Kidney epithelial cell (primary cell): ENCODE measurements at regions not wholly inside any gene's neighbourhood (a gene's known extent, or its start where the extent isn't known, plus 50 kb on each side); places are given as distances from the start of the nearest gene placed in this dataset.

Experiments used
- DNase-seq: peaks from one replicate; pipeline ENCODE4 v3.0.0-alpha.2; 2010; ENCODE audit warnings: low read depth
- H3K27me3 ChIP-seq: 2 replicates; pipeline ENCODE4 v1.6.0; 2011; ENCODE audit warnings: low read length; ENCODE audit not compliant: control insufficient read depth, insufficient read depth
- H3K36me3 ChIP-seq: 2 replicates; pipeline ENCODE4 v1.5.1; 2011; ENCODE audit warnings: low read length; ENCODE audit not compliant: control insufficient read depth, insufficient read depth
- H3K4me3 ChIP-seq: 2 replicates; pipeline ENCODE4 v1.5.1; 2011; ENCODE audit warnings: low read depth, mild to moderate bottlenecking, control low read depth, low read length
- TF ChIP-seq, protein P1 (sequence below): IDR thresholded peaks from 2 replicates; pipeline ENCODE4 v1.5.1; 2011; ENCODE audit warnings: mild to moderate bottlenecking, moderate library complexity, low read length, control low read depth, inconsistent platforms; ENCODE audit not compliant: insufficient read depth, poor library complexity, severe bottlenecking

DNA sequence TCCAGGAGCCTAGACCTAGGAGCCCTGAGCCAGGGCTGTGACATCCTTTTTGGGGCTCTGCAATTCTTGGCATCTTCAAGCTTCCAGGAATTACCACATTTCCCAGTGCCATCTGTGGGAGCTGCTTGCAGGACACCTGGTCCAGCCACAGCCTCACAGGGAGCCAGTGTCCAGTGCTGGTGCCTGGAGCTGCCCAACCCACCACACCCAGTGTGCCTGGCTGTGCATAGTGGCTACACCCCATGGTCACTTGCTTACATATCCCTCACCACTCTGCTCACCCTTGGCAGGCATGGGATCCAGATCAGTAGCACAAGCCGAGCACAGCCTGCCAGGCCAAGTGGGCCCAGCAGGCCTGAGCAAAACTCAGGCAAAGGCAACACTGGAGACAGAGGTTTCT lies 2151.4 kb upstream of the PCDH20 start:
- no peaks in the 10 kb centered on the region for H3K36me3 ChIP-seq
- H3K4me3 ChIP-seq: no peak overlapping the region
- no peak for DNase-seq
- TF ChIP-seq, protein P1, sequence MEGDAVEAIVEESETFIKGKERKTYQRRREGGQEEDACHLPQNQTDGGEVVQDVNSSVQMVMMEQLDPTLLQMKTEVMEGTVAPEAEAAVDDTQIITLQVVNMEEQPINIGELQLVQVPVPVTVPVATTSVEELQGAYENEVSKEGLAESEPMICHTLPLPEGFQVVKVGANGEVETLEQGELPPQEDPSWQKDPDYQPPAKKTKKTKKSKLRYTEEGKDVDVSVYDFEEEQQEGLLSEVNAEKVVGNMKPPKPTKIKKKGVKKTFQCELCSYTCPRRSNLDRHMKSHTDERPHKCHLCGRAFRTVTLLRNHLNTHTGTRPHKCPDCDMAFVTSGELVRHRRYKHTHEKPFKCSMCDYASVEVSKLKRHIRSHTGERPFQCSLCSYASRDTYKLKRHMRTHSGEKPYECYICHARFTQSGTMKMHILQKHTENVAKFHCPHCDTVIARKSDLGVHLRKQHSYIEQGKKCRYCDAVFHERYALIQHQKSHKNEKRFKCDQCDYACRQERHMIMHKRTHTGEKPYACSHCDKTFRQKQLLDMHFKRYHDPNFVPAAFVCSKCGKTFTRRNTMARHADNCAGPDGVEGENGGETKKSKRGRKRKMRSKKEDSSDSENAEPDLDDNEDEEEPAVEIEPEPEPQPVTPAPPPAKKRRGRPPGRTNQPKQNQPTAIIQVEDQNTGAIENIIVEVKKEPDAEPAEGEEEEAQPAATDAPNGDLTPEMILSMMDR: no peak
- H3K27me3 ChIP-seq: no peaks in the 10 kb centered on the region

DNA sequence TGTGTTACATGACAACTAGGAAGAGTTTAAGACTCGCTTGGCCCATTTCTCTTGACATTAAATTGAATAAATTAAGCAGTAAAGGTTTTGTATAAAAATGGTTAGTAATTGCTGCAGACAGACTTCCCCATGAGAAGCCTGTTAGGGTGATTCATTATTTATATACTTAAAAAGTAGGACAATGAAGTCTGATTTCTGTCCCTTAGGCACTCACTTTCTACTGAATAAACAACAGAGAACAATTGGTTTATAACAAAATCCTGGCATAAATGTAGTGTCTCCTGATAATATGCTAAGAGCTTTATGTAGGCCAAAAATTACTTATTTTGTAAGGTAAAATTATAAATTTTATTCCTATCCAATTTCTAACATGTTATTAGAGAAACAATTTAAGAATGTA lies 2138.5 kb upstream of the PCDH20 start:
- TF ChIP-seq, protein P1: no peak
- DNase-seq: no peak
- no peaks in the 10 kb centered on the region for H3K36me3 ChIP-seq
- no peaks in the 10 kb centered on the region for H3K27me3 ChIP-seq
- H3K4me3 ChIP-seq: no peak overlapping the region

DNA sequence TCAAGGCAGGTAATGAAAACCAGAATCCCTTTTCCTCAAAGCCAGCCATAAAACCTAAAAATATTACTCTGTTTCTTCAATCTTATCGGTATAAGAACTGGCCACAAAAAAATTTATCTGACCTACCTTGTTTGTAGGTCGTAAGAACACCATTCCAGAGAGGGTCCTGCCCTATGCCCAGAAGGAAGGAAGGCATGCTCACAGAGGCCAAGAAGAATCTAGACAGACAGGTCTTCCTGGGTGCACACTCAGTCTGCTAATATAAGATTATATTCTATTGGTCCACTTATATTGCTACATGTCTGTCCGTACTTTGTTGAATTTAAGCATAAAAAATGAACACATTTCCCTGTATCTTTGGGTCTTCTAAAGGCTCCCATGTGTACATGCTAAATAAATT lies 2136.1 kb upstream of the PCDH20 start:
- Histone ChIP-seq H3K4me3 (no peak overlapping the region), H3K36me3 (no peaks in the 10 kb centered on the region), H3K27me3 (no peaks in the 10 kb centered on the region)
- DNase-seq: no peak
- TF ChIP-seq, protein P1: no peak

DNA sequence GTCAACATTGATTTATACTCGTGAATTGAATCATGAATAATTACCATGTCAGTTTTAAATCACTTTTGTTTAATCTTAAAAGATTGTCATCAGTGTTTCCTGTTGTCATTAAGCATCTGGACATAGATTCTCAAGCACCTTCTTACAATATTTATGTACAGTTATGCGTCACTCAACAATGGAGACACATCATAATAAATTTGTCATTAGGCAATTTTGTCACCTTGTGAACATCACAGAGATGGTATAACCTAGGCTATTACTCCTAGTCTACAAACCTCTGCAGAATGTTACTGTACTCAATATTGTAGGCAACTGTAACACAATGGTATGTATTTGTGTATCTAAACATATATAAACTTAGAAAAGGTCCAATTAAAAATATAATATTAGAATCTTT lies 2130.9 kb upstream of the PCDH20 start:
- H3K36me3 ChIP-seq: no peaks in the 10 kb centered on the region
- no peaks in the 10 kb centered on the region for H3K27me3 ChIP-seq
- no peak overlapping the region for H3K4me3 ChIP-seq
- TF ChIP-seq, protein P1: no peak
- DNase-seq: no peak

DNA sequence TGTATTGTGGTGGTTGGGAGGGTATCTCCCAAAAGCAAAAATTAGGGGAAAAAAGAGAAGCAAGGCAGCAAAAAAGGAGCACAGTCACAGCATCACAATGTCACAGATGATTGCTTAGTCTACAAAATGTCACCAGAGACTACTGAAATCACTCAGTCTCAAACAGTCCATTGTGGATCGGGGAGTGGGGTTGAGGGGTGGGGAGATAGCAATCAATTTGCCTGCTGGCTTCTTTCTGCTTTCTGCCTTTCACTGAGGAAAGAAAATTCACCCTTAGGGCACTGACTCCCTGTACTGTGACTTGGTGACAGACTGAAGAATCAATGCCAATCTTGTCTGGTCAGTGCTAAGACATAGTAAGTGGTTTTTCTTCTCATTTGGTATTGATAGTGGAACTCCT lies 2127.1 kb upstream of the PCDH20 start:
- TF ChIP-seq, protein P1: no peak
- no peaks in the 10 kb centered on the region for H3K36me3 ChIP-seq
- DNase-seq: no peak
- H3K4me3 ChIP-seq: no peak overlapping the region
- no peaks in the 10 kb centered on the region for H3K27me3 ChIP-seq

DNA sequence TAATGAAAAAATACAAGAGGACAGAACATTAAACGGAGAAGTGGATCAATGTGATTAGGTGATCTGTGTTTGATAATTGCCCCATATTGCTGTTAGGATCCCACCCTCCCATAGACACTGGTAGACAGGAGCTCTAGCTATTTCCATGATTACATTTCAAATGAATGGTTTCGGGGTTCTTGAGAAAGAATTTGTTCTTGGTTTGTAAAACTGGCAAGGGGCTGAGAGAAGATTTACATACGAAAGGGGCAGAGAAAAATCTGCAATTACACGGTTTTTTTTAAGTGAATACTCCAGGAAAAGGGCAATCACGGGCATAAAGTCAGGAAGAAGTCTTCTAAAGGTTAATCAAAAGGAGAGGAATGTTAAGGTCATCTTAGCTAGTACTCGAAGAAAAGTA lies 2125.7 kb upstream of the PCDH20 start:
- Histone ChIP-seq H3K27me3 (no peaks in the 10 kb centered on the region), H3K4me3 (no peak overlapping the region), H3K36me3 (no peaks in the 10 kb centered on the region)
- DNase-seq: no peak
- TF ChIP-seq, protein P1: no peak
